Medulla oblongata (tissue), 1 donor: ENCODE measurements at regions not wholly inside any gene's neighbourhood (a gene's known extent, or its start where the extent isn't known, plus 50 kb on each side); places are given as distances from the start of the nearest gene placed in this dataset.
"Not testable (repeated sequence)": the region's sequence is repeated elsewhere in the genome, so short reads cannot be mapped to it uniquely, and the experiment has no call there.

Experiments used
- DNase-seq: peaks from one replicate; pipeline ENCODE4 v3.0.0-alpha.2; 2015; ENCODE audit errors: extremely low spot score

DNA sequence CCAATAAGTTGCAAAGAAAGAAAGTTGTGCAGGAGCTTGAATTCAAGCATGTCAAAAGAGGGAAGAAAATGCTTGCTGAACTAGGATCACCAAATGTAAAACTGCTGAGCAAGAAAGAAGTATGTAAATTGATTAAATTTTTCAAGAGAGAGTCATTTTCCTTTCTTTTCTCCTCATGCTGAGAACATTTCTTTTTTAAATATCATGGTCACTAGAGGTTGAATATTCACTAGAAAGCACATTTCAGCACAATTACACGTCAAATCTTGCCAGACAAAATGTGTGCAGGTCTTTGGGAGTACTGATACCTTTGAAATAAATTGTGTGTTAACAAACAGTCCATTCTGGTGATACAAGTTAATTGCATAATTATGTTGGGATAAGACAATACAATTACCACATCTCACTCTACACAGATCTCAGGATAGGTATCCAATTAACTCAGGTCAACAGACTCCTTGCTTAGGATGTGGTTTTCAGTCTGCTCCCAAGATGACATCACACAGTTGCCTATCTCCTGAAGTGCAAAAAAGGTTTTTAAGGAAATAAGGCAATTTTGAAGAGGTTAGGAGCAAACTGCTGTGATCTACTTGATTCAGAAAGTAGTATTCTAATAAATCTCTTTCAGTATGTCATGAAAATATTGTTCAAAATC is 862.2 kb downstream of the RPS29 start:
- DNase-seq = no peak

DNA sequence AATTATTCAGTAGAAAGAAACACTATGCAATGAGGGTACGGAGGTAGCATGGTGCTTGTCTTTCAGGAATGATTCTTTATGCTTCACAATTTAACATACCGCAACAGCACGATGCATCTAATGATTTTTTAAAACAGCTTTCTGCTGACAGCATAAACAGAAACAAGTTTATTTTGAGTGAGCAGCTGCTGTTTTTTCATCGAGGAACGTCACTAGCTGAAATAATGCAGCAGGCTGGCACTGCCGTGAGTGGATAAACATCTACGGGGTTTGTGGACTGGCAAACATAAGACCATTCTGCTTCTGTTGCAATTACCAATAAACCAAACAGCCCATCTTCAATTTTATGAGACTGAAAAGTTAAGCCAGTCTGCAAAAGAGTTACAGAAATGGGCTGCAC is 871.8 kb downstream of the RPS29 start:
- no peak for DNase-seq

DNA sequence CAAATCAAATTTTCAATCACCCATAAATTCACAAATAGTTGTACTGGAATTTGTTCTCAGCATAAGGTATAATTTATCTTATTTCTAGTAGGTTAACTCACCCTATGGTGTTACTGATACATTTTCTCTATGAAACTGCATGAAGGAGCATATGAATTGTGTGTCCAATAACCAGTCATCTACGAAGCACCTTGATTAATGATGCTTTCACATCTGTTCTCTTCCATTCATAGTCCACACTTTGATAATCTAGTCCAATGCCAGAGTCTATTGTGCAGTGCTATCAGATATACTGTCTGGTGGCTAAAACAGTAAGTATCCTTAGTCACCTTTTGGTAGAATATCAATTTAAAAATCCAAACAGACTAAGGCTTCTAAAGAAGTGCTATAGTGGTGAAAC is 876.0 kb downstream of the RPS29 start:
- no peak for DNase-seq

DNA sequence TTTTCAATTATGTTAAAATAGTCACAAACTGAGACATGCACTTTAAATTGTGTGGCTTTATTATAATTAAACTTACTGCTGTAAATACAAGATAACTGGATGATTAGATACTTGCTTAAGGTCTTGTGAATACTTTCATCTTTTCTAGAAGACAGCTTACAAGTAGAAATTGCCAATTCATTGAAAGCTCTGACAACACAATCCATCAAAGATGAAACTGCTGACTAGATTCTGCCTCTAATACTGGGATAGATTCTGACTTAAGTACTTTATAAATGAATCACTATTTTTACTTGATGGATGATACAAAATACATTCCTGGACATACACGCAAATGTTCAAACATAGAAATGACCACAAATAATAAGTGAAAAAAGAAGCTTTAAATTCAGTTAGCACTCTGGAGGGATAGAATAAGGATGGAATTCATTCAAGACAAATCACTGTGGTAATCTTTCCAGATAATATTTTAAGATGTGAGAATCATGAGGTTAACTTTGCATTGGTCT is 876.8 kb downstream of the RPS29 start:
- no peak for DNase-seq

DNA sequence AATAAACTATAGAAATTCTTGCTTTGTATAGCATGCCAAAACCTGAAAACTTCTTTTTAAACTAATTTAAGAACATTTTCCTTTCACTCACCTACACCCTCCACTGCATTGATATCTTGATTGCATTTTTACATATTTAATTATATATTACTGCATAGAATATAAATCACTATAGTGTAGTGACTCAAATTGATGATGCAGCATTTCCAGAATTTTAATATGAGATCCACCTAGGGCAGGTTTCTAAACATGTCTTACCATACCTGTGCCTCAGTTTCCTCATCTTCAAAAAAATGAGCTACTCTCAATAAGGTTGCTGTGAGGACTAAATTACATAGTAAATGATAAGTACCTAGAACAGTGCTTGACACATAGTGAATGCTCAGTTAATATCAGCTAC is 881.5 kb downstream of the RPS29 start:
- DNase-seq = no peak

DNA sequence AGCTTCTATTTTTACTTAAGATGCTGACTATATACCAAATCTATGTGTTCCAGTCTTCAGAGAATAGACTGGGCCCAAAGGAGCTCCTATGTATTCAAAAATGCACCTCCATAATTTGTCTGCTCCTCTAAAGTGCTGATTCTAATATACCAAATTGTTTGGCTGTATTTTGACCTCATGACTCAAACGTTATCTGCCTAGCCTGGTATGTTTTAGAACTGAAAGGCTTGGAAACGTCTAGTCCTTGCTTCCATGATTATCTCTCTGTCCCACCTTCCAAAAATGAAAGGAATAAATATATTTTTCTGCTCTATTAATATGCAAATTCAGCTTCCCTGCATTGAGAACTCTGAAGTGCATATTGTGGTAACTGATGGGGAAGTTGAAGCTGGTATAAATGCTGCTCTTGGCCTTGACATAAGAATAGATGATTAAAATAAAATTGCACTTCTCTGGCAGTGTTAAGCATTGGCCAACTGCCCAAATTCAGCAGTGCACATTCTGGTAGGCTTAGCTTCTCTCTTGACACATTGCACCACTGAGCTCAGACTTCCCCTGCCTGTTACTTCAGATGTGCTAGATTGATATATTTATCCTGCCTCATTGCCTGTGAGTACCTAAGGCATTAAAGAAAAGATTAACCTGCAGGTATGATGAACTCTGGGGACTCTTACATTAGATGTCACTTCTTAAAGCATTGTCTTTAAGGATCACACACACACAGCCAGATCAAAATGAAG is 882.3 kb downstream of the RPS29 start:
- no peak for DNase-seq

DNA sequence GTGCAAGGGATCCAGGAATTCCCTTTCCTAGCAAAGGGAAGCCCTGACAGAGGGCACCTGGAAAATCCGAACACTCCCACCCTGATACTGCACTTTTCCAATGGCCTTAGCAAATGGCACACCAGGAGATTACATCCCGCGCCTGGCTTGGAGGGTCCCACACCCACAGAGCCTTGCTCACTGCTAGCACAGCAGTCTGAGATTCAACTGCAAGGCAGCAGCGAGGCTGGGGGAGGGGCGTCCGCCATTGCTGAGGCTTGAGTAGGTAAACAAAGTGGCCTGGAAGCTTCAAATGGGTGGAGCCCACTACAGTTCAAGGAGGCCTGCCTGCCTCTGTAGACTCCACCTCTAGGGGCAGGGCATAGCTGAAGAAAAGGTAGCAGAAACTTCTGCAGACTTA is 888.8 kb downstream of the RPS29 start:
- not testable (repeated sequence) for DNase-seq

DNA sequence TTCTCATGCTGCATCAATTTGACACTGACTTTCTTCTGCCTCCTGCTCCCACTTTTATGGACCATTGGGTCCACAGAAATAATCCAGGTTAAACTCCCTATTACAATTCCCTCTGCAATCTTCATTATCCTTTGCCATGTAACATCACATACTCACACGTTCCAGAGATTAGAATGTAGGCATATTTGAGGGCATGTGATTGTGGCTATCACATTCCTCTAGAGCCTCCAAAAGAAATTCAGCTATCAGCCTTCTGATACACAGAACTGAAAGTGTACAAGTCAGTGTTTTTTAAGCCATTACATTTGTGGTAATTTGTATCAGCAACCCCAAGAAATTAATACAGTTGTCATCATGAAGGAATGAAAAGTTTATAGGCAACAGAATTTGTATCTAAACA is 892.4 kb downstream of the RPS29 start:
- no peak for DNase-seq

DNA sequence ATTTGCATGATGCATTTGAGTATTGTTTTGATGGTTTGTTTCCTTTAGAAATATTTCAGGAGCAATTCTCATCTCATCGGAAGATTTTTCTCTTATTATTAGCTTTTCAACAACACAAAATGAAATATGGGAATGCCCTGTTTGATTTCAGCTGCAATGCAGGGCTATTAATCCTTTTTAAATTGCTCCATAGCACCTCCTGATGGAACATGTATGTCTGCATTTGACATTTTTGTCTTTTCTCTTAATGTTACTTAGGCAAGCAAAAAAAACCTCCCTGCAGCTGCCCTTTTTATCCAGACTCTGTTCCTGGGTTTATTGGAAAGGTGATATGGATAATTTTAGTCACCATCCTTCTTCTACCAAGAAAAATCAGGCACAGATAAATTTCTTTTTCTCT is 895.8 kb downstream of the RPS29 start:
- DNase-seq = no peak

DNA sequence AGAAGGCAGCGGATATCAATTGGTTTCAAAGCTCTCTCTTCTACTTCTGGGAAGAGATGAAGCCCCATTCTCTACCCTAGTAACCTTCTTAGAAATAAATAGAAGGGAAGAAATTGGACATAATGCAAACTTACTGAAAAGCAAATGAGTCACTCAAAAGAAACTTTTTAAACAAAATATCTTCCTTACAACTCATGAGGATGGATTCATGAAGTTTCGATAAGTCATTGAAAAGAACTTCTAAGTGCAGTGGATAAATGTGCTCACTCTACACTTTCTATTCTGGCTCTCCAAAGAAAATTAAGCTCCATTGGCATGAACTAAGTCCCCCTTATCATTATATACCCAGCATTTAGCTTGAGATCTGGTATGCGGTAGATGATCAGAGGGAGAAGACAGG is 899.5 kb downstream of the RPS29 start:
- no peak for DNase-seq

DNA sequence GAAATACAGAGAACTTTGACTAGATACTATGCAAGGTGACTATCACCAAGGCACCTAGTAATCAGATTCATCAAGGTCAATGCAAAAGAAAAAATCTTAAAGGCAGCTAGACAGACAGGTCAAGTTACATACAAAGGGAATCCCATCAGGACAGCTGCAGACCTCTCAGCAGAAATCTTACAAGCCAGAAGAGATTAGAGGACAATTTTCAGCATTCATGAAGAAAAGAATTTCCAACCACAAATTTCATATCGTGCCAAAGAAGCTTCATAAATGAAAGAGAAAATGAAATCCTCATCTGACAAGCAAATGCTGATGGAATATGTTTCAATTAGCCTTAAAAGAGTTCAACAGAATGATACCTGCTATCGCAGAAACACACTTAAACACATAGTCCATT is 913.7 kb downstream of the RPS29 start:
- no peak for DNase-seq

DNA sequence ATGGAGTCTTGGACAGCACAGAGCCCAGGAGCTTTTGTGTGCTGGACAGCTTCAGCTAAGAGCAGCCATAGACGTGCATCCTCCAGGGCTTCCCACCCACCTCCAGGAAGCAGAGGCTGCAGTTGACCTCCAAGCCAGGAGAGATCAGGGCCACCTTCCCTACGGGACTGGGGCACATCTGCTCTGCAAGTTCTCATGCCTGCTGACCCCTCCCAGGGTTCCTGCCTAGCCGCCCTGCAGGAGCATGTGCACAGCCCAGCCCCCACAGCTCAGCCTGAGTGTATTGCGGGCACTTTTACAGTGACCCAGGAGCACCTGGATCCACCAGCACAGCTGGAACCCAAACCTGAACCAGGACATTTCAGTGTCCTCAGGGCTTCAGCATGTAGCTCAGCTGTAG is 915.2 kb downstream of the RPS29 start:
- DNase-seq = no peak

DNA sequence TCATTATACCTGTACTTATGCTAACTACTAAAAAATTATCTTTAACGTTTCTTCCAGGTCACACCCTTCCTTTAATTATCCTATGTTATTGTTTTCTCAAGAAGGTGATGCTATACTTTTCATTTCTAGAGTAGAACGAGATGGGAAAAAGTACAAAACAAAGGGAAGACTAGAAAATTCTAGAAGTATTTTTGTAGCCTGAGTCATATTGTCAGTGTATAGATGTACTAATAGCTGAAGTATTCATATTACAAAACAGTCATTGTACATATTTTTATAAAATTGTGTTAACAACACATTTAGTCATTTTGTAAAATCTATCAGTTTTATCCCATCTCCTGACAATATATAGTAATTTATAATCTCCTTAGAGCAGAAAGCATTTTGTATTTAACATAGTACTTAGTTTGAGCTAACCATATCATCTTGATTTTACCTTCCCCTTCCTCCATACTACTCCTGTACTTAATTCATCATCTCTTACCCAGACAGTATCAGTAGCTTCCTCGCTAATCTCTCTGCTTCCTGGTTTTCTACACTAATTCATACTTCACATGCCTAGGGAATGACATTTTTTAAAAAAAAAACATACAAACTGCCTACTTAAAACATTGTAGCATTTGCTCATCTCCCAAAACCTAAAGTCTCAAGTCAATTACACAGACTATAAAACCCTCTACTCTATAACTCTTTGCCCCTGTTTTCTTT is 920.9 kb downstream of the RPS29 start:
- DNase-seq = no peak

DNA sequence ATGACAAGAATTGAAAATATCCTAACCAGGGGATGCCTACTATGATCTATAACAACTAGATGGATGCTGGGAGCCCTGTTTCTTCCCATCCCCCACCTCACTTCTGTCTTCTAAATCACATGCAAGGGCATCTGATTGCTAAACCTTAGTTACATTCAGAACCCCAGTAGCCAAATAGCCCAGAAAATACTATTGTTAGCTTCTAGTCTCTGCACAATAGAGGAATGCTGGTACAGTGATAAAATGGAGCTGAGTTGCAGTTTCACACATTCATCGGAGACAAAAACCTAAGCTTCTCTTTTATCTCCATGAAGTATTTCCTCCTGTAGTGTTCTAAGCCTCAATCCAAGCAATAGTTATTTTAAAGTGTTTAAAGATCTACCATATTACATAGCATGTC is 942.9 kb downstream of the RPS29 start:
- no peak for DNase-seq

DNA sequence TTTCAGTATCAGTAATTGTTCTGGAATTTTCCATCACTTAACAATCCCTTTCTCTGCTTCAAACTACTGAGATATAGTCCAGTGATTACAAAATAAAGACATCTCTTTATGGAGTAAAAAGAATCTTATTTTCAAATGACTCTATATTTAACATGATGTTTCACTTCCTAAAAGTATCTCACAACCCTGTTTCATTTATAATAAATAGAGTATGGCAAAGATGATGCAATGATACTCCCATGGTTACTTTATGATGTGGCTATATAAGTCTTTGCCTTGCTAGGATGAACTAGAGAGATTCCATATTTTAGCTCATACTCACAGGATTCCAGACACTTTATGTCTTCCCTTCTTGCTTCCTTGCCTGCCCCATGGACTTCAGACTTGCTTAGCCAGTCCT is 953.5 kb upstream of the MDGA2 start:
- no peak for DNase-seq

DNA sequence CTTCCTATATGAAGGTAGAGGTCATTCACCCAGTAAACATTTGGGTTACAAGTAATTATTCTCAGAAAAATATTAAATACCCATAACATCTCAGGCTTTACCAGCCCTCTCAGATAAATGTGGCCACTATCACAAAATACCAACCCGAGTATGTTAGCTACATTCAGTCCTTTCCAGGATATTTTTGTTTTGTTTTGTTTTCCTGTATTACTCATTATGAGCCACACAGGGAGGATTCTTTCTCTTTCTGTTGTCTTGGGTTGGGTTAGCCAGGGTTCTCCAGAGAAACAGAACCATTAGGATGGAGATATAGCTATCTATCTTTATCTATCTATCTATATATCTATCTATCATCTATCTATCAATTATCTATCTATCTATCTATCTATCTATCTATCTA is 947.6 kb upstream of the MDGA2 start:
- DNase-seq = no peak

DNA sequence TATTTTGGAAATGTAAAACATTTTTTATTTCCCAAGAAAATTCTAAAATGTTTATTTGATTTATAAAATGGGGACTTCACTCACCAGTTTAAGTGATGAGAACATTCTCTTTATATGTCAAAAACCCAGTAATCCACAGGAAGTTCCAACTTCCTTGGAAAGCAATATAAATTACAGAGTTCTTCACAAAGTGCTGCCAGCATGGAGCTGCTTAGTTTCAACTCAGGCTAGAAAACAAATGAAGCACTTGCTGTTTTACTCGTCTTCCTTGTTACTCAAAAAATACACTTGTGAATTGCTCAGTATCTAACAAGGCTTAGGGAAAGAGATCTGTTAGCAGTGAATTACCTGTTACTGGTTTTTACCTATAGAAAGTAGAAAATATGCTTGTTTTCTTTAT is 942.7 kb upstream of the MDGA2 start:
- no peak for DNase-seq

DNA sequence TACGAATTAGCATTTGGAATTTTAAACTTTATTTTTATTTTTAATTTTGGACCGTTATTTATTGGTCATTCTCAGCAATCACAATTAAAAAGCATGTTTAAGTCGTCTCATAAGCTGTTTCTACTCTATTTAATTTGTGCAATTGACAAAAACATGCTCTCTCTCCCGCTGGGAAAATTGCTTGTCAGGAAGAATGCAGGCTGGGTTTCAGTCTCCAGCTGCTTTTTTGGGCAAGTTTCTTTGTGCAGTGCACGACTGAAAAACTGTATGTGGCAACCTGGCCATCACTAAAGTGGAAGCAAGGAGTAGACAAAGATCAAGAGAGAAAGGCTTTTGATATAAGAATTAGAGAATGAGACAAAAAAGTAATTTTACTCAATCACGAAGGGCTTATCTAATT is 941.5 kb upstream of the MDGA2 start:
- no peak for DNase-seq

DNA sequence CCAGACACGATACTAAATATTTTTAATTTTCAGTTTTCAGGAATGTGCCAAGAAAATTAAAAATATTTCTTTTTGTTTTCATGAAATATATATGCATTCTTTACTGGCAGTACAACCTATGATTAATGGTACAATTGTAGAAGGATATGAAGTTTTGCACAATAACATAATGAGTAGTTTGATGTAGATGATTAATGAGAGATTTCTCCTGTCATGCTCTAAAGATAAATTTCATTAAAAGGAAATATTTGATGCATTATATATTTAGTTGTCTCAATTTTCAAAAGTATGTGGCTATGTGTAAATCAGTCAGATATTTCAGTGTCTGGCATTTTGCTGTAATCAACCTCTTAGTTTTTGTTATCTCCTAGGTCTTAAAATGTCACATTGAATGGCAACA is 940.2 kb upstream of the MDGA2 start:
- DNase-seq = no peak

DNA sequence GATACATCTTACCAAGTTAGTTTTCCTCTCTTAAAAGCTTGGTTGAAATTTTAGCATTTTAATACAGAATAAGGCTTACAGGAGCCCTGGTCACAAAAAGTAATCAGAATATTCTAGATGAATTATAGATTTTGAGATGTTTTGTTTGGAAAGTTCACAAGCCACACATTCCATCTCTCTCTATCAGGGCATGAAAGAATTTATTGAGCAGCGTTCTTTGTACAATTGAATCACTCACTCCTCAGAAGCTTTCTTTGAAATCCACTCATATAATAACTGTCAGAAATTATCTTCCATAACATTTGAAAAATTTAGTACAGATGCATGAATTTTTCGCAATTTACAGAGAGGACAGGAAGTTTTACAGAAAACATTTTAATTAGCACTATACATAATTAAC is 938.6 kb upstream of the MDGA2 start:
- no peak for DNase-seq

DNA sequence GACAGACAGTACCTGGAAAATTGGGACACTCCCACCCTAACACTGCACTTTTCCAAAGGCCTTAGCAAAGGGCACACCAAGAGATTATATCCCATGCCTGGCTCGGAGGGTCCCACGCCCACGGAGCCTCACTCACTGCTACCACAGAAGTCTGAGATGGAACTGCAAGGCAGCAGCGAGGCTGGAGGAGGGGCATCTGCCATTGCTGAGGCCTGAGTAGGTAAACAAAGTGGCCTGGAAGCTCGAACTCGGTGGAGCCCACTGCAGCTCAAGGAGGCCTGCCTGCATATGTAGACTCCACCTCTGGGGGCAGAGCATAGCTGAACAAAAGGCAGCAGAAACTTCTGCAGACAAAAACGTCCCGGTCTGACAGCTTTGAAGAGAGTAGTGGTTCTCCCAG is 931.6 kb upstream of the MDGA2 start:
- not testable (repeated sequence) for DNase-seq

DNA sequence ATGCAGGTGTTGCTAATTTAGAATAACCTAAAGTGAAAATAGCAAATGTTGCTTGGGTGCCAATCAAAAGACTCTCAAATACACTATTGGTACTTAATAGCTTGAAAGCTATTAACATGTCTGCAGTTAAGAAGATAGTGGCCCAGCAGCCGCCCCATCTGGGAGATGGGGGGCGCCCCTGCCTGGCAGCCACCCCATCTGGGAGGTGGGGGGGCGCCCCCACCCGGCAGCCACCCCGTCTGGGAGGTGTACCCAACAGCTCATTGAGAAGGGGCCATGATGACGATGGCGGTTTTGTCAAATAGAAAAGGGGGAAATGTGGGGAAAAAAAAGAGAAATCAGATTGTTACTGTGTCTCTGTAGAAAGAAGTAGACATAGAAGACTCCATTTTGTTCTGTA is 923.1 kb upstream of the MDGA2 start:
- no peak for DNase-seq

DNA sequence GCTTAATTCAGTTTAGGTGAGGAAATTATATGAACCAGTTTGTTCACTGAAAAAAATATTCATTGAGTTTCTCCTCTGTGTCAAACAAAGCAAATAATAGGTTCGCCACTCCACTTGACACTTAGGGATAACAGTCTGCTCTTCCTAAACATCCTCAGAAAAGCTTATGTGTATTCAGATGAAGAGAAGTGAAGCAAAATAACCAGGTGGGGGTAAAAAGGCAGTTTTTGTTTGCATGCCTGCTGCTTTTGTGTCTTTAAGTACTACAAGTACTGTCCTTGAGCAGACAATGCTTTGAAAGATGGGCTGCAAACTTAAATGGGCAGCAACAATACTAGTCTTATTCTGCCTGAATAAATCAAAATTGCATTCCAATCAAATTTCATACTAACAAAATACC is 910.7 kb upstream of the MDGA2 start:
- DNase-seq = no peak
